Globus pallidus (tissue), 1 donor: ENCODE measurements at regions not wholly inside any gene's neighbourhood (a gene's known extent, or its start where the extent isn't known, plus 50 kb on each side); places are given as distances from the start of the nearest gene placed in this dataset.

Experiments used
- DNase-seq: peaks from one replicate; pipeline ENCODE4 v3.0.0-alpha.2; 2015; ENCODE audit warnings: low spot score

DNA sequence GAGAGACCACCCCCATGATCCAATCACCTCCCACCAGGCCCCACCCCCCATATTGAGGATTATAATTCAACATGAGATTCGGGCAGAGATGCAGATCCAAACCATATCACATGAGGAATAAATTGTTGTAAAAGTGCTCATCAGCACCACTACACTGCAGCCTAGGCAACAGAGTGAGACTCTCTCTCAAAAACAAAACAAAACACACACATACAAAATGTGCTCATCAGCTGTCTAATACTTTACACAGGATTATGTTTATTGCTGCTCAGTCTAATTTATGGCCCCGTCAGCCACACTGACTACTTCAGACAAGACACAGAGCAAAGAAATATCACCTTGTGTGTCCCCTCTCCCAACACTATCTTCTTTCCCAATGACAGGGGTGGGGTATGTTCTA lies 72.9 kb upstream of the PPM1J start:
- DNase-seq, result no peak

DNA sequence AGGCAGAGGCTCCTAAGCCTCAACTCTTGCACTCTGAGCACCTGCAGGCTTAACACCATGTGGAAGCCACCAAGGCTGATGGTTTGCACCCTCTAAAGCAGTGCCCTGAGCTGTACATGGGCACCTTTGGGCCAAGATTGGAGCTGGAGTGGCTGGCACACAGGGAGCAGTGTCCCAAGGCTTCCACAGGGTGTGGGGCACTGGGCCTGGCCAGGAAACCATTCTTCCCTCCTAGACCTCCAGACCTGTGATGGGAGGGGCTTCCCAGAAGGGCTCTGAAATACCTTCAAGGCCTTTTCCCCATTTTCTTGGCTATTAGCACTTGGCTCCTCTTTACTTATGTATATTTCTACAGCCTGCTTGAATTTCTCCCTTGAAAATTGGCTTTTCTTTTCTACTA lies 67.9 kb upstream of the PPM1J start:
- no peak for DNase-seq

DNA sequence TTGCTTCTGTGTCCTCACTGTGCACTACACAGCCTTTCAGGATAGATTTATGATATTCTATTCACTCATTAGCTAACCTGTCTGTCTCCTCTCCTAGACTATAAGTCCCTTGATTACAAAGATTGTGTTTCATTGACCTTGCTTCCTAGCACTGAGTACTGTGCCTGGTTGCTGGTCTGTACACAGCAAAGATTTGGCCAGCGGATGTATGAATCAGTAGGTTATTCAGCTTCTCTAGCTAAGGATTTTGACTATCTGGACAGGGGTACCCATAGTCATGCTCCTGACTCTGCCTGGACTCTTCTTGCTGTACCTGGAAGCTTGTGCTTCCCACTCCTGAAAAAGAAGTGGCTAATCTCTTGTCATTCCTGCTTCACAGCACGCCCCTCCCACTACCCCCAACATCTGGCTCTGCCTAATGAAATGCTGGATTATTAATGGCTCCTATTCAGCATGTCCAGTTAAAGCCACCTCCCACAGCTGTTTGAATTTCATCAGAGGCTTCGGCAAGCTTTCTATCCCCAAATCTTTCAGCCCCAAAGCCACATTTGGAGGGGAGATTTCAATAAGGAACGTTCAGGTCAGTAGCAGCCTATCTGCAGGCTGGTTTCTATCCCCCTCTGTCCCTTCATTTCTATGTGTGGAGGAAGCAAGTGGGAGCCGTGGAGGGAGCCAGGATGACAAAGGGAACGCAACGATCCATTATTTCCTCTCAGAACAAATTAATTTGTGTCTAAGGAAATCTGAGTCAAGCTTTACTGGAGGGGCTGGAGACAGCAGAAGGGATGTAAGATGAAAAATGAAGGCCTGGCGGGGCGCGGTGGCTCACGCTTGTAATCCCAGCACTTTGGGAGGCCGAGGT lies 64.8 kb upstream of the PPM1J start:
- DNase-seq, result no peak

GRCh38 chr1:112778137-112778536 lies 63.0 kb upstream of the PPM1J start:
- no peak for DNase-seq

DNA sequence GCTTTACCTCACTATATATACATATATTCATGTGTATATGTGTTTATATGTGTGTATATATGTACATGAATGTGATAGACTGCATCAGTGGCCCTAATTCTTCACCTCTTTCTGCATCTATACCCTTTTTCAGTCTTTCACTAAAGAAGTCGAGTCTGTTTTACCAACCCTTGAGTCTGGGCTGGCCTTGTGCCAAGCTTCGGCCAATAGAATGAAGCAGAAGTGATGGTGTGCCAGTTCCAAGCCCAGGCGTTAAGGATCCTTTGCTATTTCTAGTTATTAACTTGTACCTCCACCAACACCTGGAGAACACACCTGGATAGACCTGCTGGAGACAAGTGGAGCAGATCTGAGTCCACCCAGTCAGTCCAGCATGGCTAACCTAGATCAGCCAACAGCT lies 61.6 kb upstream of the PPM1J start:
- no peak for DNase-seq

GRCh38 chr1:112772781-112773180 lies 57.6 kb upstream of the PPM1J start:
- no peak for DNase-seq

GRCh38 chr1:112770724-112771123 lies 55.6 kb upstream of the PPM1J start:
- no peak for DNase-seq

DNA sequence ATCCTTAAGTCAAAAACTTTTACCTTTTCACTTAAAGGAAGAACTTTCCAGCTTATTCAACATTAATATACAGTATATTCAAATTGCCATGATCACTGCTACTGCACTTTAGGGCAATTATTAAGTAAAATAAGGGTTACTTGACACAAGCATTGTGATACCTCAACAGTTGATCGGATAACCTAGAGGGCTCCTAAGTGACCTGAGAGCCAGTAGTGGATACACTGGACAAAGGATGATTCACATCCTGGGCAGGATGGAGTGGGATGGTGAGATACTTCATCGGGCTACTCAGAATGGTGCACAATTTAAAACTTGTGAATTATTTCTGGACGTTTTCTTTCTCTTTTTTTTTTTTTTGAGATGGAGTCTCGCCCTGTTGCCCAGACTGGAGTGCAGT lies 54.5 kb upstream of the PPM1J start:
- no peak for DNase-seq

DNA sequence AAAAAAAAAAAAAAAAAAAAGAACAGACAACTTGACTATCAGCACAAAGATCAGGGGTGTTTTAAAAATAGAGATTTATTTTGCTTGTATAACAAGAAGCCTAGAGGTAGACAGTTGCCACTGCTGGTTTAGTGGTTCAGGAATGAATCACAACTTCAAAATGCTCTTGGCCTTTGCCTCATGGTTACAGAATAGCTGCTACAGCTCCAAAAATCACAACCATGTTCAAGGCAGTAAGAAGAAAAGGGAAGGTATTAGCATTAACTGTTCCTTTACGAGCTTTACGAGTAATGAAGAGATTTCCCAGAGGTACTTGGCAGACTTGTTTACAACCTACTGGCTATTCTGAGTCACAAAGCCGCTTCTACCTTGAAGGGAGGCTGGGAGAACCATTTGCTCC lies 52.5 kb upstream of the PPM1J start:
- DNase-seq, result no peak
